Body of pancreas (tissue), 4 donors: ENCODE measurements at regions not wholly inside any gene's neighbourhood (a gene's known extent, or its start where the extent isn't known, plus 50 kb on each side); places are given as distances from the start of the nearest gene placed in this dataset.

ENCODE experiments used
- ATAC-seq: fragments of 150-250 bp; one replicate; pipeline ENCODE4 v1.9.1; 2016
- DNase-seq, 4 donors: peaks; one replicate each; pipeline ENCODE4 v3.0.0-alpha.2; 2019
- H3K27ac ChIP-seq, 4 donors: fragments of 200-600 bp; sonication (generic); 1 replicate in 3 of 4; 2 replicates in 1 of 4; pipeline versions ENCODE4 v1.5.1 to v1.6.1; 2016 to 2019; ENCODE audit warnings: mild to moderate bottlenecking in 1 of 4, mixed read lengths in 1 of 4, moderate library complexity in 1 of 4
- H3K27me3 ChIP-seq, 2 donors: fragments of 200-600 bp; sonication (generic); one replicate each; pipeline ENCODE4 v1.6.0; 2016; ENCODE audit warnings: mild to moderate bottlenecking in 1 of 2
- H3K36me3 ChIP-seq, 2 donors: fragments of 200-600 bp; sonication (generic); replicated peaks in 1 of 2; 2 replicates each; pipeline ENCODE4 v1.5.1; 2016; ENCODE audit warnings: low read depth in 2 of 2; ENCODE audit not compliant: insufficient read depth in 1 of 2
- H3K4me1 ChIP-seq: fragments of 200-600 bp; sonication (generic); one replicate; pipeline ENCODE4 v1.6.0; 2016
- H3K4me3 ChIP-seq, 2 donors: fragments of 200-600 bp; sonication (generic); 1 replicate in 1 of 2; 2 replicates in 1 of 2; pipeline ENCODE4 v1.5.1; 2016 to 2019
- H3K9me3 ChIP-seq, 3 donors: fragments of 200-600 bp; sonication (generic); 1 replicate in 2 of 3; 2 replicates in 1 of 3; pipeline ENCODE4 v1.5.1; 2016
- POLR2A ChIP-seq, 3 donors: fragments of 450-650 bp; IDR thresholded peaks; one replicate each; pipeline ENCODE4 v1.6.1; 2016; ENCODE audit warnings: antibody characterized with exemption in 3 of 3, mild to moderate bottlenecking in 2 of 3
- WGBS, 2 donors: methylation state at CpG; one replicate each; pipeline ENCODE4 v1.1.5; 2017; 5-methylcytosine and 5-hydroxymethylcytosine counted together
- intact Hi-C: fragments of 100-400 bp; cut with DNase I; formaldehyde crosslinking; loops from one replicate; pipeline ENCODE4 v1.15.1; 2023
- TF ChIP-seq, protein P1 (sequence below), 7 experiments: fragments of 450-650 bp in 4 of 7; fragments of 200-600 bp in 3 of 7; sonication (generic) in 3 of 7; IDR thresholded peaks; one replicate each; pipeline ENCODE4 v1.5.1; 2016 to 2019; ENCODE audit warnings: antibody characterized with exemption in 7 of 7

DNA sequence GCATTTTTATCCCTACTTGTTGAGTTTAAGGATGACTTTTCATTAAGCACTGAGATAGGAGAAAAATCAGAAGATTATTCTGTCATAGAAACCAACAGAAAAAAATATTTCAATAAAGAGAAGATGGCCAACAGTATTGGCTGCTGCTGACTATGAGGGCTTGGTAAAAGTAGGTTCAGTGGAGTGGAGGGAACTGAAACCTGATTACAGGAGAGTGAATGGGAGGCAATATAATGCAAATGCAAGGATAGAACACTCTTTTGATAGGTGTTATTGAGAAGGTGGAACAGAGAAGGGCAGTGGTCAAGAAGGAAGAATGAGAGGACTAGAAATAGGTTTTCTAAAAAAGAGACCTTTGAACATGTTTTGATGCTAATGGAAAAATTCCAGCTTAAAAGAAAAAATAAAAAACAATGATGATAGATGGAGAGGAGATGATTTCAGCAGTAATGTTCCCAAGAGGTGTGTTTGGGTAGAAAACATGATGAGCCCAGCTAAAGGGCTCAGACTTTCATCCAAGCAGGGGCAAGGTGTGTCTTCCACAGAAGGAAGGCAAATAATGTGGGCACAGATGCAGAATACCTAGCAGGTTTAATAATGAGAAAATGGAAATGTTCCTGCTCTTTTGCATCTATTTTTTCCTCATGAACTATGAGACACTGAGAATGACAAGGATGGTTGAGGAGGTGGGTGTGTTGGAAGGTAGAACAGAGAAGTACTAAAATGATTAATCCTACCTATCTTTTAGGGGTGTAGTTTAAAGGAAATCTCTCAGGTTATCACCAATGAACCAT is 397.9 kb upstream of the GOLIM4 start:
- Histone ChIP-seq H3K4me3 (no peak overlapping the region), H3K27ac (no peak overlapping the region), H3K36me3 (no peaks in the 10 kb centered on the region), H3K27me3 (no peaks in the 10 kb centered on the region), H3K4me1 (no peaks in the 10 kb centered on the region), H3K9me3 (no peaks in the 10 kb centered on the region)
- DNase-seq (no peak), ATAC-seq (no peak)
- intact Hi-C loops: no loop called here
- no peak for TF ChIP-seq POLR2A (IDR thresholded peaks at IDR 0.05)
- TF ChIP-seq, protein P1, sequence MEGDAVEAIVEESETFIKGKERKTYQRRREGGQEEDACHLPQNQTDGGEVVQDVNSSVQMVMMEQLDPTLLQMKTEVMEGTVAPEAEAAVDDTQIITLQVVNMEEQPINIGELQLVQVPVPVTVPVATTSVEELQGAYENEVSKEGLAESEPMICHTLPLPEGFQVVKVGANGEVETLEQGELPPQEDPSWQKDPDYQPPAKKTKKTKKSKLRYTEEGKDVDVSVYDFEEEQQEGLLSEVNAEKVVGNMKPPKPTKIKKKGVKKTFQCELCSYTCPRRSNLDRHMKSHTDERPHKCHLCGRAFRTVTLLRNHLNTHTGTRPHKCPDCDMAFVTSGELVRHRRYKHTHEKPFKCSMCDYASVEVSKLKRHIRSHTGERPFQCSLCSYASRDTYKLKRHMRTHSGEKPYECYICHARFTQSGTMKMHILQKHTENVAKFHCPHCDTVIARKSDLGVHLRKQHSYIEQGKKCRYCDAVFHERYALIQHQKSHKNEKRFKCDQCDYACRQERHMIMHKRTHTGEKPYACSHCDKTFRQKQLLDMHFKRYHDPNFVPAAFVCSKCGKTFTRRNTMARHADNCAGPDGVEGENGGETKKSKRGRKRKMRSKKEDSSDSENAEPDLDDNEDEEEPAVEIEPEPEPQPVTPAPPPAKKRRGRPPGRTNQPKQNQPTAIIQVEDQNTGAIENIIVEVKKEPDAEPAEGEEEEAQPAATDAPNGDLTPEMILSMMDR (IDR thresholded peaks at IDR 0.05): no peak

- Histone ChIP-seq H3K4me1 (no peaks in the 10 kb centered on the region), H3K27ac (no peak overlapping the region), H3K4me3 (no peak overlapping the region), H3K27me3 (no peaks in the 10 kb centered on the region), H3K36me3 (no peaks in the 10 kb centered on the region), H3K9me3 (no peaks in the 10 kb centered on the region)
- intact Hi-C loops: no loop called here
- TF ChIP-seq, protein P1 (IDR thresholded peaks at IDR 0.05): no peak
- no peak for TF ChIP-seq POLR2A (IDR thresholded peaks at IDR 0.05)
- ATAC-seq (no peak), DNase-seq (no peak)
- WGBS, 2 donors: 80 to 95% methylated on average over 1 of the region's 1 CpG
Observed at GRCh38 chr3:168490981-168491380, 395.3 kb upstream of the GOLIM4 start.

GRCh38 chr3:168489301-168489700 is 393.6 kb upstream of the GOLIM4 start:
- Histone ChIP-seq H3K4me3 (no peak overlapping the region), H3K27ac (no peak overlapping the region), H3K36me3 (no peaks in the 10 kb centered on the region), H3K27me3 (no peaks in the 10 kb centered on the region), H3K9me3 (no peaks in the 10 kb centered on the region), H3K4me1 (no peaks in the 10 kb centered on the region)
- DNase-seq (no peak), ATAC-seq (no peak)
- intact Hi-C loops: no loop called here
- TF ChIP-seq, protein P1 (IDR thresholded peaks at IDR 0.05): no peak
- TF ChIP-seq POLR2A (IDR thresholded peaks at IDR 0.05): no peak

DNA sequence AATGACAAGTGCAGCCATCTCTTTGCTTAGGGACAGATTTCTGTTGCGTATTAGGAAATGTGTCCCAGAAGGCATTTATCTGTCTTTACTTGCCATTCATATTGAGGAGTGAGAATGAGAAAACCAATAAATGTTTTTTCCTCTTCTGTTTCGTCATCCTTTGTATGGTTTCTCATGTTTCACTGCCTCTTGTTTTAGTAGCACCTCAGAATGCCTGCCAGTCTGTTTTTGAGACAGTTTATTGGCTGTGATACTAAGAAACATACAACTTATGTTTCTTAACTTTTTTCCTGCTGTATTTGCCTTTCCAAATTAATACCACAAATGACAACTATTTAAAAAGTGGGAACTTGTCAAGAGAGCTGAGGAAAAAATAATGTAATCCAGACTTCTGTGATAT is 390.2 kb upstream of the GOLIM4 start:
- H3K36me3 ChIP-seq: no peaks in the 10 kb centered on the region
- H3K4me3 ChIP-seq: no peak overlapping the region
- TF ChIP-seq, protein P1 (IDR thresholded peaks at IDR 0.05): no peak
- TF ChIP-seq POLR2A (IDR thresholded peaks at IDR 0.05): no peak
- WGBS, 2 donors: 62 to 74% methylated on average over 2 of the region's 2 CpGs
- DNase-seq (no peak), ATAC-seq (no peak)
- H3K27me3 ChIP-seq: no peaks in the 10 kb centered on the region
- H3K4me1 ChIP-seq: no peaks in the 10 kb centered on the region
- no peak overlapping the region for H3K27ac ChIP-seq
- intact Hi-C loops: no loop called here
- H3K9me3 ChIP-seq: no peaks in the 10 kb centered on the region

DNA sequence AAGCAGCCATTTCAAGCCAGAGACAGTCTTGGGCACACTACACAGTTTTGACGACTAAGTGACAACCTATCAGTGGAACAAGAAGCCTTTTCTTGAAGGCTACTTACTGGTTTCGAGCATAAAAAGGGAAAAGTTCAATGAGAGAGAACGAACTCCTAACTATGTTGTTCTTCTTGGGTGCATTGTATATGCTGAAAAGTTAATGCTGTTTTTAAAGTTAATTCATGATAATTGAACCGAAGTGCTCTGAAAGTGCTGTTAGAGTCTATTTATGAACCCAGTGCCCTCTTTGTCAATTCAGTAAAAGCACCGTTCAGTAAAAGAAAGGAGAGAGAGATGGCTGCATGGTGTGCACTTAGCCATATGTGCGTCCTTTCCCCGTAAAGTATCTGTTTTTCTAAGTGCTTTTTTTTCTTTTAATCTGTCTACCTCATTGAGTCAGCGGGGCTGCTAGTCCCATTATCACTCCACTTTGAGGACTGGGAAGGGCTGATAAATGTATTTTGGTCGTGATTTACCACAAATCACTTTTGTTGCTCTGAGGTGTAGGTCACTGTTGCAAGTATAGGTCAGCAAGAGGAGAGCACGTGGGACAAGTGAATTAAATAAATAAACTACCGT is 380.7 kb upstream of the GOLIM4 start:
- 60 to 64% methylated on average over 11 of the region's 11 CpGs for WGBS, 2 donors
- Histone ChIP-seq H3K27ac (no peak overlapping the region), H3K36me3 (no peaks in the 10 kb centered on the region), H3K27me3 (no peaks in the 10 kb centered on the region), H3K4me1 (no peaks in the 10 kb centered on the region), H3K9me3 (no peaks in the 10 kb centered on the region), H3K4me3 (no peak overlapping the region)
- intact Hi-C loops: no loop called here
- ATAC-seq: no peak
- TF ChIP-seq, protein P1 (IDR thresholded peaks at IDR 0.05): no peak
- TF ChIP-seq POLR2A (IDR thresholded peaks at IDR 0.05): no peak
- DNase-seq: no peak
